ENCODE measurements at regions not wholly inside any gene's neighbourhood (a gene's known extent, or its start where the extent isn't known, plus 50 kb on each side); places are given as distances from the start of the nearest gene placed in this dataset.

GRCh38 chr4:100970414-100970813 is 376.9 kb downstream of the PPP3CA start:
- TF ChIP-seq CTCF (IDR thresholded peaks at IDR 0.05; ENCODE audit: low read depth, low read length): no peak
- DNase-seq (ENCODE audit: low read depth in 2 of 2): no peak
- no peak overlapping the region for H3K4me3 ChIP-seq (replicated peaks in 1 of 2; ENCODE audit: low read depth in 2 of 2, low read length in 2 of 2)

- no peak for DNase-seq (ENCODE audit: low read depth in 2 of 2)
- no peak for TF ChIP-seq CTCF (IDR thresholded peaks at IDR 0.05; ENCODE audit: low read depth, low read length)
- no peak overlapping the region for H3K4me3 ChIP-seq (replicated peaks in 1 of 2; ENCODE audit: low read depth in 2 of 2, low read length in 2 of 2)
These were observed 377.4 kb downstream of the PPP3CA start for GRCh38 chr4:100969925-100970324.

- no peak for TF ChIP-seq CTCF (IDR thresholded peaks at IDR 0.05; ENCODE audit: low read depth, low read length)
- H3K4me3 ChIP-seq (replicated peaks in 1 of 2; ENCODE audit: low read depth in 2 of 2, low read length in 2 of 2): no peak overlapping the region
- no peak for DNase-seq (ENCODE audit: low read depth in 2 of 2)
These were observed 379.3 kb downstream of the PPP3CA start for GRCh38 chr4:100968046-100968445.

GRCh38 chr4:100963627-100964026 is 383.7 kb downstream of the PPP3CA start:
- no peak for DNase-seq (ENCODE audit: low read depth in 2 of 2)
- no peak for TF ChIP-seq CTCF (IDR thresholded peaks at IDR 0.05; ENCODE audit: low read depth, low read length)
- no peak overlapping the region for H3K4me3 ChIP-seq (replicated peaks in 1 of 2; ENCODE audit: low read depth in 2 of 2, low read length in 2 of 2)

GRCh38 chr4:100962698-100963097 is 384.6 kb downstream of the PPP3CA start:
- TF ChIP-seq CTCF (IDR thresholded peaks at IDR 0.05; ENCODE audit: low read depth, low read length): no peak
- DNase-seq (ENCODE audit: low read depth in 2 of 2): no peak
- no peak overlapping the region for H3K4me3 ChIP-seq (replicated peaks in 1 of 2; ENCODE audit: low read depth in 2 of 2, low read length in 2 of 2)

- no peak for TF ChIP-seq CTCF (IDR thresholded peaks at IDR 0.05; ENCODE audit: low read depth, low read length)
- peak in 1 of 2 donors; percentile 19 for DNase-seq (ENCODE audit: low read depth in 2 of 2)
- no peak overlapping the region for H3K4me3 ChIP-seq (replicated peaks in 1 of 2; ENCODE audit: low read depth in 2 of 2, low read length in 2 of 2)
These were observed 387.1 kb downstream of the PPP3CA start for GRCh38 chr4:100960232-100960631.

GRCh38 chr4:100954046-100954445 is 393.3 kb downstream of the PPP3CA start:
- no peak for DNase-seq (ENCODE audit: low read depth in 2 of 2)
- no peak overlapping the region for H3K4me3 ChIP-seq (replicated peaks in 1 of 2; ENCODE audit: low read depth in 2 of 2, low read length in 2 of 2)
- no peak for TF ChIP-seq CTCF (IDR thresholded peaks at IDR 0.05; ENCODE audit: low read depth, low read length)

Measured in cardiac fibroblast (primary cell).